NCI-H2107 treated with DMSO at 0.1 percent for 48 hours (cell line): ENCODE measurements at regions not wholly inside any gene's neighbourhood (a gene's known extent, or its start where the extent isn't known, plus 50 kb on each side); places are given as distances from the start of the nearest gene placed in this dataset.
"Not testable (repeated sequence)": the region's sequence is repeated elsewhere in the genome, so short reads cannot be mapped to it uniquely, and the experiment has no call there.

ENCODE experiments used
- DNase-seq: peaks from one replicate; lab custom pipeline; 2025; ENCODE audit not compliant: unreplicated experiment; lab: John Stamatoyannopoulos, UW

DNA sequence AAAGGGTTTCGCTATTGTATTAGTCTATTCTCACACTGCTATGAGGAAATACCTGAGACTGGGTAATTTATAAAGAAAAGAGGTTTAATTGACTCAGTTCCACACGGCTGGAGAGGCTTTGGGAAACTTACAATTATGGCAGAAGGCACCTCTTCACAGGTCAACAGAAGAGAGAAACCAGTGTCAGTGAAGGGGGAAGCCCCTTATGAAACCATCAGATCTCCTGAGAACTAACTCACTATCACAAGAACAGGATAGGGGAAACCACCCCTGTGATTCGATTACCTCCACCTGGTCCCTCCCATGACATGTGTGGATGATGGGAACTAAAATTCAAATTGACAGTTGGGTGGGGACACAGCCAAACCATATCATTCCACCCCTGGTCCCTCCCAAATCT is 589.5 kb downstream of the CENPC start:
- DNase-seq: no peak

DNA sequence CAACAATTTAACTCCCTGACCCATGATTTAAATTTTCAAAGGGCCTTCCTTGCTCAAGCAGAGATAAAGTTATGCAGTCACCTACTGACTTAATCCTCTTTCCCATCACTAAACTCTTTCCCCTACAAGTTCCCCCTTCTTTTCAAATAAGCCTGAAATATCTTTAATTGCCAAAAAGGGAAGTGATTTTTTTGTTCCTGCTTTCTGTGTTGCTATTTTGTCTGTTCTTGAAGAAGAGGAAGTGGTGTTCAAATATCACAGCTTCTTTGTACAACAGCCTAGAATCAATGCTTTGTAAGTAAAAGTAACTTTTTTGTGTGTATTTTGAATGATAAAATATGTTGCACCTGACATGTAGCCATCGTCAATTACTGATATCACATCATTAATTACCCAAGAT is 595.9 kb downstream of the CENPC start:
- DNase-seq: no peak

DNA sequence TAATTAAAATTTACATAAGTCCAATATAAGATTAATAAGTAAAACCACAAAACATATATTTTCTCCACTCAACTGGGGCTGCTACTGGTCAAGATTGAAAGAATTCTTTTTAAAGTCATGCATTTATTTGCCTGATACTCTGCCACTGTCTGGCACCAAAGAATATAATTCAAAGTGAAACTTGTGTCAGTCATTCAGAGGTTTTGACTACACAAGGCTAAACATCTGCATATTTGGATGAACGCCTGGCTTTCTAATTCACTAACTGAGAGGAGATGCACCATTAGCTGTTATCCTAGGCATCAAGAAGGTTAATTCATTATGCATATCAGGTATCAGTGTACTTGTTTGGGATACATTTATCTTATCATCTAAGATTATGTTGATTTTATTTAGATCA is 598.5 kb downstream of the CENPC start:
- no peak for DNase-seq

DNA sequence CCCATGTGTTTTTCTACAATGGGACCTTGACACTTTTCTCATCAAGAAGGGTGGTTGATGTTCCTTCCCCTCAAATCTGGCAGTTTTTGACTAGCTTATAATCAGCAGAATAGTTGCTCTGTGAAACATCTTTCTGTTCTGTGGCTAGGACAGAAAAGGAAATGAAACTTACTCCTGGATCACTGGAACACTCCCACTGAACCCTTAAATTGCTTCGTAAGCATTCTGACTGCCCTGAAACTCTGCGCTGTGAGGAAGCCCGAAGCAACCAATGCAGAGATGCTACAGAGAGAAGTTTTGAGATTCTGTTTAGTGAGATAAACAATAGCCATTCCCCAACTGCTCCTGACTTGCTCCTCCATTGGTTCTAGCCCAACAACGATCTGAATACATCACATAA is 602.2 kb downstream of the CENPC start:
- DNase-seq: no peak

DNA sequence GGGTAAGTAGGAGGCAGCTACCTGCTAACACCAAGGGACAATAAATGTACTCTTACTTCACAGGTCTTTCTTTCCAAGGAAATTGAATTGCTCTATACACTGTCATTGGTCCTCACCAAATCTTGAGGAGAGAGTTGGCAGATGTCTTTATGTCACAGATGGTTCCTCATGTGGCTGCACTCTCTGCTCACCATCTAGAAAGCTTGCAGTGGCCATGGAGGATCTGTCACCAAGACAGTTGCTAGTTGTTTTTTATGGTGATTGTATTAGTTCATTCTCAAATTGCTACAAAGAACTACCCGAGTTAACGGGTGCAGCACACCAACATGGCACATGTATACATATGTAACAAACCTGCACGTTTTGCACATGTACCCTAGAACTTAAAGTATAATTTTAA is 613.3 kb downstream of the CENPC start:
- not testable (repeated sequence) for DNase-seq

DNA sequence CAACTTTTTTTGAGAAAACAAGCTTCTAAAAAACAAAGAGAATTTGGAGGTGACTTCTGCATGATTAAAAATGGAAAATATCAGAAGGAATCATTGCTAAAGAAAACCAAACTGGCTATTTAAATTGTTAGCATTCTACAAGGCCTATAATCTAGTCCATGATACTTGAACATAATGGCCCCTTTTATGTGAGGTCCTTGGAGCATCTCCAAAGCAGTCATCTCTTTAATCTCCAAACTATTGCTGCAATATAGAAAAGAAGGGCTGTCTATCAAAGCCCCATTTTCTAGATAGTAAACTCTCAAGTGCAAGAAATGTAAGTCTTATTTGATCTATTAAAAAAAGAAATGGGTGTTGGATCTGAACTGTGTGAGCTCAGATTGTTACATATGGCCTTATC is 615.1 kb downstream of the CENPC start:
- DNase-seq: no peak

DNA sequence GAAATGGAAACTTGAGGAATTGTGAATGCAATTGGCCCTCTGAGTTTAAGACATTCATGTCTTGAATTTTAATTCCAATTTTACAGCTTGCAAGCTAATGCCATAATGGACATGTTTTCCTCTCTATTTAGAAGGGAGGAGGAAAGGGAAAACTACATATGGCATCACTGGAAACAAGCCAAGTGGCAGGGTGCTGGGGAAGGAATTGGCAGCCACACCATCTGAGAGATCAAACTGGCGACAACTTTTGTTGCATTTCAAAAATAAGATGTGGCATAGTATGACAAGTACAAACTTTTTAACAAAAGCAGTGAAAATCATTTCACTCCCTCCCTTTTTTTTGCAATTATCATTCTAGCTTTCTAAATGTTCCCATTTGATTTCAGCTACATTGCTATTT is 615.6 kb downstream of the CENPC start:
- no peak for DNase-seq

DNA sequence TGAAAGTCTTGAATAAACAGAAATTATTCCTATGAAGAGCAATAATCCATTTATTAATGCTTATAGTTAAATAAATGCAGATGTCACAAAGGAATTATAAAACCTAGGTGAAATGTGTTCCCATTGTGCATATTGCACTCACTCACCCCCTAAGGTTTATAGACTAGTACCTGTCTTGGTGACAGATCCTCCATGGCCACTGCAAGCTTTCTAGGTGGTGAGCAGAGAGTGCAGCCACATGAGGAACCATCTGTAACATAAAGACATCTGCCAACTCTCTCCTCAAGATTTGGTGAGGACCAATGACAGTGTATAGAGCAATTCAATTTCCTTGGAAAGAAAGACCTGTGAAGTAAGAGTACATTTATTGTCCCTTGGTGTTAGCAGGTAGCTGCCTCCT is 616.4 kb downstream of the CENPC start:
- not testable (repeated sequence) for DNase-seq

DNA sequence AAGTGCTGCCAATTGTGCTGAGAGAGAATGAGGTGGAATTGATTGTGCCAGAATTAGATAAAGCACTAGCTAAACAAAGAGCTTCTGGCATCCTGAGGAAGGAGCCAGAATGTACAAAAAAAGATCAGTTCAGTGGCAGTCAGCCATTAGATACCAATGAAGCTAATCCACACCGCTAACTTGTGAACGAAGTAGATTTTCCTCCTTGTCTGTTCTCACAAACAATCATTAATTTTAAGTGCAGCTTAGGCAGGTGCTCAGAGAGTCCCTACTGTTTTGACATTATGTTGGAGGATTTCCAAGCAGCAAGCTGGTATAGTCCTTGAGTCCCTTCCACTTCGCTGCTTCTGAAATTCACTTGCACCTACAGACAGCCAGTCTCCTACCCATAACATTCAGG is 617.4 kb downstream of the CENPC start:
- DNase-seq: peak; percentile 86

DNA sequence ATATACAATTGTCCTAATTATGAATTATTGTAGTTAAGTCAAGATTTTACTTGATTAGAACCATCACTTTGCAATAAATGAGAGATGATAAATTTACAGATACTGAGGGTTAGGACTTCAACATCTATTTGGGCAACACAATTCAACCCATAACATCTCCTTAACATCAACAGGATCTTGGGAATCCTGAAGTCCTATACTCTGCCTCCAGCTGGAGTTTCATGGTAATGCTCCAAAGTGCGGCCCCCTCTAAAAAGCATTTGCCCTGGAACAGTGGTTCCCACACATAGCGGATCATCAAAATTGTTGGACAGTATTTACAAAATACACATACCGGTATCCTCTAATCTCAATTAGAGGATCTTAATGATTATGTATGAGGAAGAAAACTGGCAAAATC is 618.6 kb downstream of the CENPC start:
- no peak for DNase-seq

DNA sequence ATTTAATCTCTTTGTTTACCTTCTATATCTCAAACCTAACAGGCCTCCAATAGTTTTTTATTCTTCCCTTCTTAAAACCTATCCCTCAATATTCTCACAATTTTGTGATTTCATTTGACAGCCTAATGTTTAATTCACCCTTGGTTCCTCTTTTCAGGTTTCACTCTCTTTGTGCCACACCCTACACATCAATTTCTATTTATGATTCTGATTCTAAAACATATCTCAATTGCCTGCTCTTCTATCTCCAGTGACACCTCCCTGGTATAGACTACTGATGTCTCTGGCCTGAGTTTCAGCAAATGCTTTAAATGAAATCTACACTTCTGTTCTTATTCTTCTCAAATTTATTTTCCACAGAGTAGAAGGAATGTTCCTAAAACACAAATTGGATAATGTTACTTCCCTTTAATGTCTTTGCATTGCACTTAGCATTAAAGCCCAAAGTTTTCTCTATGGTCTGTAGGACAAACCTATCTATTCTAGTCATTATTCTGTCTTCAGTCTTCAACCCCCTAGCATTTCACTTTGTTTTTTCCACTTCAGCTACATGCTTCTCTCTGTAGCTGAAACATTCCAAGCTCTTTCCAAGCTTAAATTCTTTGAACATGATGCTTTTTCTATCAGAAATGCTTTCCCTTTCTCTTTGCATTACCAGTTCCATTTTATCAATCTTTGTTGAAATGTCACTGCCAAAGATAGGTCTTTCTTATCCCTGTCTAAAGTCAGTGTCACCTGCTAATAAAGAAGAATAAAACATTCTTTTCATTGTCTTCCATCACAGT is 622.0 kb downstream of the CENPC start:
- DNase-seq: no peak

DNA sequence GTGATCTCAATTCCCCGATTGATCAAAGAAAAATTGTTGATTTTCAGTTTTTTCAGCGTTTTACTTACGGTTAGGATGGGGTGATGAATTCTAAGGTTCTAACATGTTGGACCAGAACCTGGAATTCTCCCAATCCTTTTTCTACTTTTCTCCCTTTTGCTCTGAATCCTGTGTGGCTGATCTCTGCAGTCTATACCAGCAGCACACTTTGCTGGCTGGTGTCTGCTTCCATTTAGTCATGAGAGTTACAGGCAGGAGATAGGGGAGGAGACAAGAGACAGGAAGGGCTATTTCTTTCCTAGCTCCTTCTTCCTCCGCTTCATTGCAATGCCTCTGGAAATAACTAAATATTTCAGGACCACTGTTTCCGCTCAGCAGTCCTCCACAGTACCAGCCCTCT is 623.9 kb downstream of the CENPC start:
- no peak for DNase-seq

DNA sequence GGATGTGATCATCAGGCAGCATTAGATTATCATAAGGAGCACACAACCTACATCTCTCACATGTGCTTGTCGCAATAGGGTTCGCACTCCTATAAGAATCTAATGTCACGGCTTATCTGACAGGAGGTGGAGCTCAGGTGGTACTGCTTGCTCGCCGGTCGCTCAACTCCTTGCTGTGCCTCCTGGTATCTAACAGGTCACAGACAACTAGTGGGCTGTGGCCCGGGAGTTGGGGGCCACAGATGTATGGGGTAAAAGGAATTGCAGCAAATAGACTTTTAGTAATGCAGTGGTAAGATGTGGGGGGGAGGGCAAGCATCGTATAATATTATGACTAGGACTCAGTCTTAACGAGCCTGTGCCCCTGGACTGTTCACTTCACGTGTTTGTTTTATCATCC is 624.8 kb downstream of the CENPC start:
- DNase-seq: no peak

DNA sequence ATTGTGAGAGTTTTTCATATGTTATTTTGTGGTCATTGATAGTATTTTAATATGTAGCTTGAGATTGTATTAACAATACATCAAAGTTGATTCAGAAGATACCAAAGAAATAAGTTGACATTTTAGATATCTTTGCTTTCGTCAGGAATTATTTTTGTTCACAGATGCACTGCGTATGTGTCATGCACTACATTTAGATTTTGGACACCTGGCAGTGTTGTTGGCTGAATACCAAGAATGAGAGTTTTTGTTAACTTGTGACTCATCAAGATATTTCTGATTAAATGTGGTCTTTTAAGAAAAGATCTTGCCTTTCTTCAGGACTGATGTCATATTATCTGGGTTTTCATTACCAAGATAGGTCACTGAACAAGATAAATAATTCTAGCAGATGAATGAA is 633.4 kb downstream of the CENPC start:
- no peak for DNase-seq

DNA sequence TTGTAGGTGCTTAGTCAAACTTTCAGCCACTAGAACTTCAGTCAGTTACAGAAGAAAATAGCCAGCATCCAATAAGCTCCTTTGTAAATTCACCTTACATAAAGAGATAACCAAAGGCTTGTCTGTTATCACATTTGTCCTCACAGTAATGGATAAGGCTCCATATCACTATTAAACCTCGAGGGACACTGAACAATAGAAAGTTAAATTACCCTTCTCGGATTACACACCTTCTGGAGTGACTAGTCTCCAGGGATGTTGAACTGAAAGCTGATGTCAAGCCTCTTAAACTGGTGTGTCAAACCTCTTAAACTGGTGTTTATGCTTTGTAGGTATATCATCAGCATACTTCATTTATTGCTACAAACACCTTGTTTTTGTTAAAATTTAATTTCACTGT is 639.0 kb downstream of the CENPC start:
- DNase-seq: peak; percentile 95

DNA sequence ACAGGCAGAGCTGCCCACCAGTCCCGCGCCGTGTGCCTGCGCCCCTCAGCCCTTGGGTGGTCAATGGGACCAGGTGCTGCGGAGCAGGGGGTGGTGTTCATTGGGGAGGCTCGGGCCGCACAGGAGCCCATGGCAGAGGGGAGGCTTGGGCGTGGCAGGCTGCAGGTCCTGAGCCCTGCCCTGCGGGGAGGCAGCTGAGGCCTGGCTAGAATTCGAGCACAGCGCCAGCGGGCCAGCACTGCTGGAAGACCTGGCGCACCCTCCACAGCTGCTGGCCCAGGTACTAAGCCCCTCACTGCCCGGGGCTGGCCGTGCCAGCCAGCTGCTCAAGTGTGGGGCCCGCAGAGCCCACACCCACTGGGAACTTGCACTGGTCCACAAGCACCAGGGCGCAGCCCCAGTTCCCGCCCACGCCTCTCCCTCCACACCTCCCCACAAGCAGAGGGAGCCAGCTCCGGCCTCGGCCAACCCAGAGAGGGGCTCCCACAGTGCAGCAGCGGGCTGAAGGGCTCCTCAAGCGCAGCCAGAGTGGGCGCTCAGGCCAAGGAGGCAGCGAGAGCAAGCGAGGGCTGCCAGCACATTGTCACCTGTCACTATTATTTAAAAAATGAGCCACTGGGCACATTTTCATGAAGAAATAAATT is 645.8 kb downstream of the CENPC start:
- DNase-seq: no peak

DNA sequence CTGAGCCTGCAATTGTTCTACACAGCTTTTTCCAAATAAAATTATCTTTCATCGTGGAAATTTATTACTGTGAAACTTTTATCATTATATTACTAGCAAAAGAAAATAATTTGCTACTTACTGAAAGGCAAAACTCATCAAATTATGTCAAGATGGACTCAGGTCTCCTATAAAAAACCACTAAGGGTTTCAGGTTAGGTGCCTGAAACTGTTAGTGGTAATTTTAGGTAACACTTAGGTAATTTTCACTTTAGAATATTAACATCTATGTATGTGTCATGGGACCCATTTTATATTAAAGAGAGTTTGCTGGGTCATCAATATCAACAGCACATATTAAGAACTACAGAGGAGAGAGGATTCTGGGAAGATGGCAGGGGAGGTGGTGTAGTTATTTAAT is 651.5 kb downstream of the CENPC start:
- no peak for DNase-seq

DNA sequence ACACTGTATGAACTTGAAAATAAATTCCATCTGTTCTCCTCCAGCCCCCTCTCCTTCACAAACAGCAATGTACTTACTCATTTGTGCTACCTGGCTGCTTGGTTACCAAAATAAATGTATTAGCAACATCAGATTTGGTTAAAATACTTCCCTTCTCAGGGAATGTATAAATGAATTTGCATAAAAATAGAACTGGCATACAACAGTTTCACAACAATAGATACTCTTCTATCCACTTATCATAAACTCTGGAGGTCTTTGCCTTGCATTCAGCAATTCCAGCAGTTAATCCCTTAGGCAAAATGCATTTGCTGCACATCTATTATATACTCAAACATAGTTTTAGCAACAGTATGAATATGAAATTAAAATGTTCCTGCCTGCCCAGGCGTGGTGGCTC is 658.2 kb downstream of the CENPC start:
- DNase-seq: no peak

DNA sequence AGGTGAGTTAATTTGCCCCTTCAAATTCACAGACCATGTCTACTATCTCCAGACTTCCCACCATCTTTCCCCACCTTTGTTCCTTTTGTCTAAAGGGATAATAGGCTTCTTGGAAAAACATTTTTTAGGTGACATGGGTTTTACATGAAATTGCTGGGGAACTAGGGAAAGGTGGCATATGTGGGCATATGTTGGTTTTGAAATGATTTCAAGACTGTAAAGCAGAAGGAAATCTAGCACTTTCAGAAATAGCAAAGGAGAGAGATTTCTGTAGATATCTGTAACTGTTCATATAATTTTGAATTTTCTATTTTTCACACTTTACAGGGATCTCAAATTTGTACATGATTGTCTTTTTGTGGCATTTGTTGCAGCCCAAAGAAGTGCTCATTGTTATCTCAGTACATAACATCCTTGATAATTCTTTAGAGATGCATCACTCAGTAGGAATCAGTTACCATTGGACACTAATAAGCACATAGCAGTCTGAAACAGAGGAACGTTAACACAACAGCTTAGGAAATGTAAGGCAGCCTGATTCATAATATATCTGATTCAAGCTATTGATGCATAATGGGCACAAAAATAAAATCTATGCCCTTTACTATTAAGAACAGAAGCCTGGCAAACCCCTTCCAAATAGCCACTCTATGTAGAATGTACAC is 659.7 kb downstream of the CENPC start:
- DNase-seq: no peak

DNA sequence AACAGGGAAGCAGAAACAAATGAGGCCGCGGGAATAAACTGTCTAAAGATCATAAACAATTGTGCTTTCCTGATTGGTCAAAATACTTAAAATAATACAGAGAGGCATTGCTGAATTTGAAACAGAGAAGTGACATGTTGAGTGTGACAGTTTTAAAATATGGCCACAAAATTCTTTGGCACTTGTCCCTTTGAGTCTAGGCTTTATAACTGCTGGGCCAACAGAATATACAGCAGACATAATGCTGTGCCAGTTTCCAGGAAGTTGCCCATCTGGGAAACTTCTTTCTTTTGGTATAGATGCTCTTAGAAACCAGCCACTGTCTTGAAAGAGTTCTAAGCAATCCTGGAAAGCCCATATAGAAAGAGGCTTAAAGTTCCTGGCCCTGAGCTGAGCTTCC is 668.4 kb downstream of the CENPC start:
- DNase-seq: no peak

DNA sequence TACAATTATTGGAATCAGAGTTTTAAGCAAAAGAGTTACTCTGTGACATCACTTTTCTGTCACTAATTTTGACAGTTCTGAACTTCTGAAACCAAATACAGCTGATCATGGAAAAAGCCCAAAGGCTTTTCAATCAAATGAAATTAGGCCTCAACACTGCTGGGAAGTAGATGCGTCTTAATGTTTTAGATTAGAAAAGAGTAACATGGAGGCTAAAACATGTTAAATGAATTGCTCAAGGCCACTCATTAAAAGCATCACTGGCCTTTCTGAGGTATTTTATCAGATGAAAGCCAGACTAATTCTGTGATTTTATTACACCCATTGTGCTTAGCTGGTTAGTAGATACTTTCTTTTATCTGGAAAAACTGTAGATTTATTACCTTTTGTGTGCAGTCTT is 672.6 kb downstream of the CENPC start:
- no peak for DNase-seq

DNA sequence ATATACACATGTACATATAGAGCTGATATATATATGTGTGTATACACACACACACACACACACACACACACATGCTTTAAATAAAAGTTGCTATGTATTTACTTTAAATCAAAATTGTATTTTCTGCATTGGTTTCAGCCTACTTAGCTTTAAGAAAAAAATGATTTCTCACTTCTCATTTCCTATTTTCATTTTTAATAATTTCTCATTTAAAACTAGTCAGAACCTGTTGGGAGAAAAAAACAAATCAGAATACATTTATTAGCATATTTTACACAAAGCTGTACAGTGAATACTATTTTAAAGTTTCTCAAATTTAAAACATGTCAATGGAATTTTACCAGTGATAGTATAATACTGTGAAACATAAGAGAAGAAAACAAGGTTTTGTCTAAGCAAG is 681.8 kb downstream of the CENPC start:
- no peak for DNase-seq
